GM12864 (cell line): ENCODE measurements at regions not wholly inside any gene's neighbourhood (a gene's known extent, or its start where the extent isn't known, plus 50 kb on each side); places are given as distances from the start of the nearest gene placed in this dataset.

ENCODE experiments used
- DNase-seq: peaks from one replicate; pipeline ENCODE4 v3.0.0-alpha.2; 2011; ENCODE audit warnings: low read depth
- H3K4me3 ChIP-seq: 2 replicates; pipeline ENCODE4 v1.5.1; 2011; ENCODE audit warnings: mild to moderate bottlenecking, low read depth, low read length, control low read depth
- CTCF ChIP-seq: IDR thresholded peaks from 2 replicates; pipeline ENCODE4 v1.5.1; 2011; ENCODE audit warnings: low read depth, mild to moderate bottlenecking, moderate library complexity, low read length, control low read depth, inconsistent platforms; ENCODE audit errors: missing control alignments

- no peak for TF ChIP-seq CTCF
- H3K4me3 ChIP-seq = no peak overlapping the region
- no peak for DNase-seq
Observed at GRCh38 chr12:107474099-107474498, 211.5 kb upstream of the PWP1 start.

- no peak for DNase-seq
- no peak overlapping the region for H3K4me3 ChIP-seq
- no peak for TF ChIP-seq CTCF
Observed at GRCh38 chr12:107474639-107475539, 210.7 kb upstream of the PWP1 start.

GRCh38 chr12:107475900-107476299, 209.7 kb upstream of the PWP1 start:
- no peak for TF ChIP-seq CTCF
- H3K4me3 ChIP-seq = no peak overlapping the region
- DNase-seq = no peak

GRCh38 chr12:107477018-107477417, 208.6 kb upstream of the PWP1 start:
- no peak for TF ChIP-seq CTCF
- H3K4me3 ChIP-seq = no peak overlapping the region
- DNase-seq = no peak

- TF ChIP-seq CTCF = no peak
- no peak overlapping the region for H3K4me3 ChIP-seq
- no peak for DNase-seq
Observed at GRCh38 chr12:107477947-107478610, 207.5 kb upstream of the PWP1 start.

GRCh38 chr12:107478881-107479280, 206.7 kb upstream of the PWP1 start:
- DNase-seq = no peak
- TF ChIP-seq CTCF = no peak
- no peak overlapping the region for H3K4me3 ChIP-seq
